H1 (cell line): ENCODE measurements at regions not wholly inside any gene's neighbourhood (a gene's known extent, or its start where the extent isn't known, plus 50 kb on each side); places are given as distances from the start of the nearest gene placed in this dataset.

Source experiments
- CTCF ChIA-PET: fragments of 300-600 bp; sonication (Branson Sonifier 250); formaldehyde crosslinking; loops from one replicate; lab custom pipeline; 2021; ENCODE audit not compliant: partially characterized antibody; lab: Charles Lee
- POLR2A ChIA-PET: fragments of 300-600 bp; sonication (Branson Sonifier 250); formaldehyde crosslinking; loops from one replicate; lab custom pipeline; 2021; ENCODE audit warnings: inconsistent platforms; ENCODE audit not compliant: partially characterized antibody; lab: Charles Lee
- DNase-seq, 2 experiments: peaks; one replicate each; pipeline versions ENCODE4 v3.0.0 to v3.0.0-alpha.2; 2010 to 2022; ENCODE audit warnings: low spot score in 2 of 2, low read depth in 1 of 2, mixed read lengths in 1 of 2
- FAIRE-seq: peaks from 2 replicates; lab custom pipeline; 2011; peaks lifted over from hg19 to GRCh38; lab: Jason Lieb, UNC
- H2AFZ ChIP-seq: 2 replicates; pipeline ENCODE4 v1.8.1; 2012; ENCODE audit warnings: low read length, inconsistent platforms
- H2AK5ac ChIP-seq: 2 replicates; pipeline ENCODE4 v1.6.1; 2013; ENCODE audit warnings: low read depth, low read length
- H2BK120ac ChIP-seq: replicated peaks from 2 replicates; pipeline ENCODE3; 2013; ENCODE audit warnings: low read depth, low read length, inconsistent platforms
- H2BK12ac ChIP-seq: 2 replicates; pipeline ENCODE4 v1.6.1; 2013; ENCODE audit warnings: low read depth, low read length
- H2BK15ac ChIP-seq: 2 replicates; pipeline ENCODE4 v1.6.1; 2013; ENCODE audit warnings: low read length
- H2BK20ac ChIP-seq: 2 replicates; pipeline ENCODE4 v1.6.1; 2013; ENCODE audit warnings: low read length
- H2BK5ac ChIP-seq: 2 replicates; pipeline ENCODE4 v1.6.1; 2013; ENCODE audit warnings: low read depth, low read length
- H3K14ac ChIP-seq: 2 replicates; pipeline ENCODE4 v1.6.1; 2013; ENCODE audit warnings: inconsistent platforms; ENCODE audit not compliant: insufficient read length
- H3K18ac ChIP-seq: 2 replicates; pipeline ENCODE4 v1.6.1; 2013; ENCODE audit warnings: low read length; ENCODE audit errors: extremely low read depth
- H3K23ac ChIP-seq: 2 replicates; pipeline ENCODE4 v1.6.1; 2013; ENCODE audit warnings: inconsistent platforms; ENCODE audit not compliant: insufficient read length
- H3K23me2 ChIP-seq: 2 replicates; pipeline ENCODE4 v1.6.1; 2013; ENCODE audit warnings: low read depth, low read length
- H3K27ac ChIP-seq: 2 replicates; pipeline ENCODE4 v1.6.1; 2011; ENCODE audit warnings: low read depth, low read length, inconsistent platforms
- H3K27me3 ChIP-seq, 4 experiments: replicated peaks in 1 of 4; 1 replicate in 1 of 4; 2 replicates in 3 of 4; pipeline versions ENCODE4 v1.6.1 to v1.8.1; 2011 to 2013; ENCODE audit warnings: low read length in 3 of 4, mild to moderate bottlenecking in 3 of 4, inconsistent platforms in 2 of 4, mixed read lengths in 2 of 4, moderate library complexity in 1 of 4; ENCODE audit not compliant: control insufficient read depth in 3 of 4, insufficient read depth in 3 of 4; ENCODE audit errors: extremely low read depth in 1 of 4
- H3K36me3 ChIP-seq, 4 experiments: 2 replicates each; pipeline versions ENCODE4 v1.6.1 to v1.8.1; 2011 to 2013; ENCODE audit warnings: mild to moderate bottlenecking in 4 of 4, low read length in 3 of 4, moderate library complexity in 2 of 4, control low read depth in 1 of 4, inconsistent platforms in 1 of 4; ENCODE audit not compliant: insufficient read depth in 4 of 4, control insufficient read depth in 2 of 4
- H3K4ac ChIP-seq: replicated peaks from 2 replicates; pipeline ENCODE3; 2013; ENCODE audit warnings: low read length, low read depth, mixed read lengths, inconsistent platforms; ENCODE audit not compliant: insufficient read length
- H3K4me1 ChIP-seq, 4 experiments: replicated peaks in 1 of 4; 1 replicate in 1 of 4; 2 replicates in 3 of 4; pipeline versions ENCODE4 v1.6.1 to v1.8.1; 2011 to 2013; ENCODE audit warnings: low read length in 3 of 4, inconsistent platforms in 2 of 4, mixed read lengths in 1 of 4; ENCODE audit not compliant: insufficient read depth in 4 of 4, control insufficient read depth in 3 of 4
- H3K4me2 ChIP-seq, 2 experiments: 2 replicates each; pipeline versions ENCODE4 v1.6.1 to v1.8.1; 2011 to 2013; ENCODE audit warnings: low read depth in 2 of 2, low read length in 2 of 2, control low read depth in 1 of 2, inconsistent platforms in 1 of 2, mild to moderate bottlenecking in 1 of 2; ENCODE audit not compliant: insufficient read depth in 1 of 2
- H3K4me3 ChIP-seq, 4 experiments: fragments of 200-600, 300-600 bp in 1 of 4; sonication (generic), shearing (Covaris generic), sonication (Bioruptor Twin) in 1 of 4; 2 replicates each; pipeline versions ENCODE4 v1.5.1 to v1.8.1; 2011 to 2016; ENCODE audit warnings: low read length in 4 of 4, low read depth in 3 of 4, control low read depth in 2 of 4, inconsistent platforms in 2 of 4, mild to moderate bottlenecking in 2 of 4, mixed read lengths in 1 of 4, moderate library complexity in 1 of 4; ENCODE audit not compliant: insufficient read depth in 2 of 4; ENCODE audit errors: extremely low read depth in 1 of 4
- H3K56ac ChIP-seq: replicated peaks from 2 replicates; pipeline ENCODE3; 2013; ENCODE audit warnings: low read depth, mild to moderate bottlenecking, mixed read lengths, low read length, inconsistent platforms; ENCODE audit not compliant: insufficient read length
- H3K79me1 ChIP-seq: 2 replicates; pipeline ENCODE4 v1.6.1; 2013; ENCODE audit warnings: low read depth, low read length, control low read depth
- H3K79me2 ChIP-seq, 2 experiments: 2 replicates each; pipeline versions ENCODE4 v1.6.1 to v1.8.1; 2012 to 2013; ENCODE audit warnings: low read length in 2 of 2, mild to moderate bottlenecking in 2 of 2, inconsistent platforms in 1 of 2; ENCODE audit not compliant: insufficient read depth in 2 of 2, control insufficient read depth in 1 of 2
- H3K9ac ChIP-seq, 4 experiments: replicated peaks in 1 of 4; 1 replicate in 1 of 4; 2 replicates in 3 of 4; pipeline versions ENCODE4 v1.6.1 to v1.8.1; 2011 to 2013; ENCODE audit warnings: low read depth in 3 of 4, low read length in 3 of 4, control low read depth in 2 of 4, mild to moderate bottlenecking in 2 of 4, moderate library complexity in 2 of 4, inconsistent platforms in 1 of 4; ENCODE audit errors: extremely low read depth in 1 of 4
- H3K9me3 ChIP-seq, 2 experiments: 2 replicates each; pipeline versions ENCODE4 v1.6.1 to v1.8.1; 2012 to 2013; ENCODE audit warnings: mild to moderate bottlenecking in 2 of 2, moderate library complexity in 2 of 2, control low read depth in 1 of 2, inconsistent platforms in 1 of 2, low read depth in 1 of 2, low read length in 1 of 2, mixed read lengths in 1 of 2; ENCODE audit not compliant: insufficient read depth in 2 of 2
- H4K20me1 ChIP-seq, 2 experiments: replicated peaks in 1 of 2; 2 replicates each; pipeline versions ENCODE3 to v1.8.1; 2011 to 2013; ENCODE audit warnings: inconsistent platforms in 2 of 2, low read length in 2 of 2, mild to moderate bottlenecking in 1 of 2; ENCODE audit not compliant: insufficient read depth in 2 of 2, control insufficient read depth in 1 of 2
- H4K5ac ChIP-seq: 2 replicates; pipeline ENCODE4 v1.6.1; 2013; ENCODE audit warnings: low read length, low read depth, mixed read lengths, inconsistent platforms; ENCODE audit not compliant: insufficient read length
- H4K8ac ChIP-seq: 2 replicates; pipeline ENCODE4 v1.8.0; 2013; ENCODE audit warnings: mild to moderate bottlenecking, moderate library complexity, low read length, inconsistent platforms; ENCODE audit not compliant: insufficient read depth; ENCODE audit errors: extremely low read depth
- H4K91ac ChIP-seq: replicated peaks from 2 replicates; pipeline ENCODE3; 2013; ENCODE audit warnings: low read length, mixed read lengths, inconsistent platforms; ENCODE audit not compliant: insufficient read length
- CEBPB ChIP-seq: IDR thresholded peaks from 2 replicates; pipeline ENCODE4 v1.6.1; 2012; ENCODE audit warnings: low read depth, low read length
- JUN ChIP-seq: IDR thresholded peaks from 2 replicates; pipeline ENCODE4 v1.6.1; 2011; ENCODE audit warnings: low read depth, mild to moderate bottlenecking, improper control_type of control experiment, low read length
- WGBS, 2 experiments: shearing (Covaris generic) in 1 of 2; methylation state at CpG; one replicate each; pipeline versions ENCODE4 v1.1.6 to v1.1.7; 2013 to 2015; ENCODE audit warnings: low lambda C conversion rate in 2 of 2, mixed read lengths in 2 of 2, inconsistent platforms in 1 of 2, low coverage in 1 of 2, missing lambda C conversion rate in 1 of 2; ENCODE audit not compliant: insufficient replicate concordance in 2 of 2, insufficient coverage in 1 of 2, insufficient read length in 1 of 2; ENCODE audit errors: extremely low coverage in 1 of 2, missing lambda C conversion rate in 1 of 2; 5-methylcytosine and 5-hydroxymethylcytosine counted together

DNA sequence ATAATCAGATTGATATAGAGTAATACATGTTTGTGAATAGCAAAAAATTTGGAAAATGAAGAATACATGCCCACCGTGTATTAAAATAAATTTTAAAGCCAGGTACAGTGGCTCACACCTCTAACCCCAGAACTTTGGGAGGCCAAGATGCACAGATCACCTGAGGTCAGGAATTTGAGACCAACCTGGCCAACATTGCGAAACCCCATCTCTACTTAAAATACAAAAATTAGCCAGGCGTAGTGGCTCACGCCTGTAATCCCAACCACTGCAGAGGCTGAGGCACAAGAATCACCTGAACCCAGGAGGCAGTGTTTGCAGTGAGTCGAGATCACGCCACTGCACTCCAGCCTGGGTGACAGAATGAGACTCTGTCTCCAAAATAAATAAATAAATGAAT lies 266.3 kb downstream of the SI start:
- no peak overlapping the region for H2BK12ac ChIP-seq
- H3K4me3 ChIP-seq: no peak overlapping the region
- CTCF ChIA-PET: no interaction called here
- no peaks in the 10 kb centered on the region for H3K79me1 ChIP-seq
- H4K91ac ChIP-seq: no peak overlapping the region
- POLR2A ChIA-PET: no interaction called here
- FAIRE-seq: no peak
- H3K4me1 ChIP-seq: no peaks in the 10 kb centered on the region
- H2BK5ac ChIP-seq: no peak overlapping the region
- H3K23me2 ChIP-seq: no peaks in the 10 kb centered on the region
- no peak overlapping the region for H4K8ac ChIP-seq
- no peaks in the 10 kb centered on the region for H4K20me1 ChIP-seq
- H3K23ac ChIP-seq: no peak overlapping the region
- H2BK120ac ChIP-seq: no peak overlapping the region
- 96% methylated on average over 6 of the region's 6 CpGs; no CpG with 5 or more reads in 1 of the 2 experiments for WGBS, 2 experiments
- H4K5ac ChIP-seq: no peak overlapping the region
- H3K9me3 ChIP-seq: no peaks in the 10 kb centered on the region
- H2BK20ac ChIP-seq: no peak overlapping the region
- no peak overlapping the region for H3K9ac ChIP-seq
- no peaks in the 10 kb centered on the region for H3K36me3 ChIP-seq
- H3K27ac ChIP-seq: no peak overlapping the region
- DNase-seq: no peak
- no peak overlapping the region for H2AFZ ChIP-seq
- peak; percentile 55; the same call in 1 of the 2 replicates for TF ChIP-seq CEBPB
- no peak for TF ChIP-seq JUN
- TF ChIP-seq, all 59 proteins: peak for 1
- Histone ChIP-seq H3K18ac (no peak overlapping the region), H2BK15ac (no peak overlapping the region), H3K27me3 (no peaks in the 10 kb centered on the region), H2AK5ac (no peak overlapping the region), H3K4ac (no peak overlapping the region), H3K4me2 (no peak overlapping the region), H3K14ac (no peak overlapping the region), H3K79me2 (no peaks in the 10 kb centered on the region), H3K56ac (no peak overlapping the region)
